Calu3 (cell line): ENCODE measurements at regions not wholly inside any gene's neighbourhood (a gene's known extent, or its start where the extent isn't known, plus 50 kb on each side); places are given as distances from the start of the nearest gene placed in this dataset.

ENCODE experiments used
- BruUV-seq: library from RNA; stranded (reverse); fragments of 400-500 nt; replicated peaks from 2 replicates; lab custom pipeline; 2021; lab: Mats Ljungman, UMichigan
- CTCF ChIA-PET: fragments of 300-600 bp; sonication (Branson Sonifier 250); formaldehyde crosslinking; loops from one replicate; lab custom pipeline; 2022; ENCODE audit warnings: antibody characterized with exemption; lab: Charles Lee
- DNase-seq: peaks from one replicate; pipeline ENCODE4 v3.0.0; 2022
- H3K27ac Mint-ChIP-seq: one replicate; pipeline ENCODE4 v1.8.0; 2022; ENCODE audit warnings: mixed read lengths; ENCODE audit not compliant: unreplicated experiment
- H3K27me3 Mint-ChIP-seq: one replicate; pipeline ENCODE4 v1.8.0; 2022; ENCODE audit warnings: mixed read lengths; ENCODE audit not compliant: unreplicated experiment
- H3K36me3 Mint-ChIP-seq: one replicate; pipeline ENCODE4 v1.8.0; 2022; ENCODE audit warnings: mild to moderate bottlenecking, moderate library complexity, mixed read lengths; ENCODE audit not compliant: insufficient read depth, unreplicated experiment
- H3K4me1 Mint-ChIP-seq: one replicate; pipeline ENCODE4 v1.8.0; 2022; ENCODE audit warnings: mild to moderate bottlenecking, low read depth, mixed read lengths; ENCODE audit not compliant: unreplicated experiment
- H3K4me3 Mint-ChIP-seq: one replicate; pipeline ENCODE4 v1.8.0; 2022; ENCODE audit warnings: mild to moderate bottlenecking, low read depth, moderate library complexity, mixed read lengths; ENCODE audit not compliant: unreplicated experiment
- H3K9me3 Mint-ChIP-seq: one replicate; pipeline ENCODE4 v1.8.0; 2022; ENCODE audit warnings: low read depth, mixed read lengths; ENCODE audit not compliant: unreplicated experiment
- intact Hi-C: fragments of 100-400 bp; cut with micrococcal nuclease; formaldehyde crosslinking; loops from one replicate; pipeline ENCODE4 v1.10.0; 2022; ENCODE audit not compliant: unreplicated experiment
- TF ChIP-seq, protein P1 (sequence below): fragments of 200-600 bp; IDR thresholded peaks from one replicate; pipeline ENCODE4 v1.8.0; 2022; ENCODE audit warnings: antibody characterized with exemption; ENCODE audit not compliant: unreplicated experiment

DNA sequence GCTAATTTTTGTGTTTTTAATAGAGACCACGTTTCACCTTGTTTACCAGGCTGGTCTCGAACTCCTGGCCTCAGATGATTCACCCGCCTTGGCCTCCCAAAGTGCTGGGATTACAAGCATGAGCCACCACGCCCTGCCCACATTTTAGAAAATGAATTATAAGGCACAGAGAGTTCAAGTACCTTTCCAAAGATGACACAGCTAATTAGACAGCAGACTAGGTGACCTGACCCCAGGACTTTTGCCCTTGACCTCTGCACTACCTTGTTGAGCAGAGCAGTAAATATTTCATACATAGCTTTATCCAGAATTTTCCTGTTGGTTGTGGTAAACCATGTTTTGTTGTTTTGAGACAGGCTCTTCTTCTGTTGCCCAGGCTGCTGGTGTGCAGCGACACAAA, 131.3 kb upstream of the KCTD7 start:
- H3K9me3 Mint-ChIP-seq: no peaks in the 10 kb centered on the region
- no peak overlapping the region for H3K27ac Mint-ChIP-seq
- CTCF ChIA-PET: no interaction called here
- H3K36me3 Mint-ChIP-seq: peaks cover 17% of the 10 kb centered on the region
- BruUV-seq: no TSS peak
- intact Hi-C loops: no loop called here
- no peaks in the 10 kb centered on the region for H3K27me3 Mint-ChIP-seq
- DNase-seq: no peak
- no peak overlapping the region for H3K4me3 Mint-ChIP-seq
- TF ChIP-seq, protein P1, sequence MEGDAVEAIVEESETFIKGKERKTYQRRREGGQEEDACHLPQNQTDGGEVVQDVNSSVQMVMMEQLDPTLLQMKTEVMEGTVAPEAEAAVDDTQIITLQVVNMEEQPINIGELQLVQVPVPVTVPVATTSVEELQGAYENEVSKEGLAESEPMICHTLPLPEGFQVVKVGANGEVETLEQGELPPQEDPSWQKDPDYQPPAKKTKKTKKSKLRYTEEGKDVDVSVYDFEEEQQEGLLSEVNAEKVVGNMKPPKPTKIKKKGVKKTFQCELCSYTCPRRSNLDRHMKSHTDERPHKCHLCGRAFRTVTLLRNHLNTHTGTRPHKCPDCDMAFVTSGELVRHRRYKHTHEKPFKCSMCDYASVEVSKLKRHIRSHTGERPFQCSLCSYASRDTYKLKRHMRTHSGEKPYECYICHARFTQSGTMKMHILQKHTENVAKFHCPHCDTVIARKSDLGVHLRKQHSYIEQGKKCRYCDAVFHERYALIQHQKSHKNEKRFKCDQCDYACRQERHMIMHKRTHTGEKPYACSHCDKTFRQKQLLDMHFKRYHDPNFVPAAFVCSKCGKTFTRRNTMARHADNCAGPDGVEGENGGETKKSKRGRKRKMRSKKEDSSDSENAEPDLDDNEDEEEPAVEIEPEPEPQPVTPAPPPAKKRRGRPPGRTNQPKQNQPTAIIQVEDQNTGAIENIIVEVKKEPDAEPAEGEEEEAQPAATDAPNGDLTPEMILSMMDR: no peak
- H3K4me1 Mint-ChIP-seq: no peaks in the 10 kb centered on the region

DNA sequence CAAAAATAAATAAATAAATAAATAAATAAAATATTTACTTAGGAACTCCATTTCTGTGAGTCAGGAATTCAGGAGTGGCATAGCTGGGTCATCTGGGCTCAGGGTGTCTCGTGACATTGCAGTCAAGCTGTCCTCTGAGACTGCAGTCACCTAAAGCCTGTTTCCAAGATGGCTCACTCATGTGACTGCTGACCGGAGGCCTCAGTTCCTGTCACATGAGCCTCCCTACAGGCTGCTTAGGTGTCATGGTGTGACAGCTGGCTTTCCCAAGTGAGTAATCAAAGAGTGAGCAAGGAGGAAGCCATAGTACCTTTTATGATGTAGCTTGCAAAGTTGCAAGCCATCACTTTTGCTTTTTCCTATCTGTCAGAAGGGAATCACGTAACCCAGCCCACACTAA, 128.6 kb upstream of the KCTD7 start:
- no peak for DNase-seq
- Mint-ChIP-seq H3K4me1 (no peaks in the 10 kb centered on the region), H3K36me3 (no peaks in the 10 kb centered on the region), H3K27ac (no peak overlapping the region), H3K4me3 (no peak overlapping the region), H3K9me3 (no peaks in the 10 kb centered on the region), H3K27me3 (peaks cover 13% of the 10 kb centered on the region)
- no TSS peak for BruUV-seq
- TF ChIP-seq, protein P1: no peak
- CTCF ChIA-PET: no interaction called here
- intact Hi-C loops: no loop called here

DNA sequence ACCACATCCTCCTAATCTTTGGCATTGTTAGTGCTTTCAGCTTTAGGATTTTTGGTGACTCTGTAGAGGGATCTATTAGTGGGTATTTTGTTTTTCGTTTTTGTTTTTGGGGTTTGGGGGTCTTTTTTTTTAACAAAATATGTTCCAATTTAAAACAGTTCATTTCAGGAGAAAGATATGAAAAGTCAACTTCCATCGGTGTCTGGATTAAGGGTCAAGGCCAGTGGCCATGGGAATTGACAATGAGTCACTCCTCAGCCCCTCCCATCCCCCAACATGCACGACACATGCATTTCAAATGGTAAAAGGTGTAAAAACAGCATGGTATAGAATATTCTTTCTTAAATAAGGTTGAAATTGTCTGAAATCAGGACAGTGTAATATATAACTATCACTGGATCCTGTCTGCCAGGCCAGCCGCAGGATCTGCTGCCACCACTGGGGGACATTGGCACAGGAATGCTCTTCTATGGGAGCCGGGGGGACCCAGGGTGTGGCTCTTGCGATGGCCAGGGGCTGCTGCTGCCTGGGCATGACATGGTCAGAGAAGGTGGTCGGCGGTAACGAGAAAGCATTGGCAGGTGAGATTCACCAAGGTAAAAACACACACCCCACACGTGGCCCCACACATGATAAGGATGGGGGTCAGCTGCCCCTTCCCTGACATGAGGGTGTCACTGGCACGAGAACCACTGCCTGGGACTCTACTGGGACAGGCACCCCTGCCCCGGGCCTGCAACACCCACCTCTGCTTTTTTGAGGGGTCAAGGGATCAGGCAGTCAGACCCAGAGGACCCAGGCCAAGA, 126.2 kb upstream of the KCTD7 start:
- Mint-ChIP-seq H3K4me1 (no peaks in the 10 kb centered on the region), H3K27me3 (peaks cover 18% of the 10 kb centered on the region), H3K27ac (no peak overlapping the region), H3K9me3 (no peaks in the 10 kb centered on the region), H3K4me3 (no peak overlapping the region), H3K36me3 (no peaks in the 10 kb centered on the region)
- no peak for DNase-seq
- CTCF ChIA-PET: no interaction called here
- TF ChIP-seq, protein P1: no peak
- intact Hi-C loops: no loop called here
- BruUV-seq: no TSS peak

DNA sequence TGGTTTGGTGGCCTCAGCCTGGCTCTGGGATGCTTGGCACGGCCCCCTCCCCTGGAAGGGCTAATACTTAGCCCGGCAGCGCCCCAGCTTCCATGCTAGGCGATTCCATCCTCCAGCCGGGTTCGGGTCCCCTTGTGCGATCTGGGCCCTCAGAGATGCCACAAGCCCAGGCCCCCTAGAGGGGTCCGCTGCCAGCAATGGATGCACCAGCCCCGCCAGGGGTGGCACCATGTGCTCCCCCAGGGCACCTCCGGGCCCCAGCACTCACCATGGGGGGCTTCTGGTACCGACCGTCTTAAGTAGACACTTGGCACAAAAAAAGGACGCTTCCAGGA, 125.7 kb upstream of the KCTD7 start:
- Mint-ChIP-seq H3K4me1 (no peaks in the 10 kb centered on the region), H3K9me3 (no peaks in the 10 kb centered on the region), H3K27ac (no peak overlapping the region), H3K4me3 (no peak overlapping the region), H3K27me3 (peaks cover 18% of the 10 kb centered on the region), H3K36me3 (no peaks in the 10 kb centered on the region)
- intact Hi-C loops: no loop called here
- no peak for DNase-seq
- BruUV-seq: no TSS peak
- CTCF ChIA-PET: no interaction called here
- TF ChIP-seq, protein P1: no peak
